ENCODE measurements at regions not wholly inside any gene's neighbourhood (a gene's known extent, or its start where the extent isn't known, plus 50 kb on each side); places are given as distances from the start of the nearest gene placed in this dataset.

- TF ChIP-seq CTCF (IDR thresholded peaks at IDR 0.05; ENCODE audit: control extremely low read depth in 1 of 3, insufficient read depth in 1 of 3, low read depth in 1 of 3, low read length in 3 of 3) (no peak), BRCA1 (IDR thresholded peaks at IDR 0.05; ENCODE audit: low read depth, low read length) (no peak), ZNF274 (IDR thresholded peaks at IDR 0.05; ENCODE audit: borderline replicate concordance, extremely low read depth, low read length) (no peak)
These were observed 385.0 kb upstream of the FAM98A start (continued) for GRCh38 chr2:33984131-33984530.

Measured in H1 (cell line).